HepG2 (cell line): ENCODE measurements at regions not wholly inside any gene's neighbourhood (a gene's known extent, or its start where the extent isn't known, plus 50 kb on each side); places are given as distances from the start of the nearest gene placed in this dataset.

Experiments used
- AGO1 ChIP-seq: fragments of 200-400 bp; formaldehyde crosslinking; IDR thresholded peaks from 2 replicates; pipeline ENCODE4 v1.6.1; 2017; ENCODE audit warnings: mild to moderate bottlenecking, low read depth, low read length, moderate library complexity; ENCODE audit not compliant: poor library complexity, severe bottlenecking
- ARNT ChIP-seq: fragments of 450-650 bp; IDR thresholded peaks from 2 replicates; pipeline ENCODE4 v1.6.1; 2017
- CREB1 ChIP-seq, 2 experiments: fragments of 450-650 bp in 1 of 2; IDR thresholded peaks; 2 replicates each; pipeline ENCODE4 v1.6.1; 2016 to 2017; ENCODE audit warnings: control low read depth in 1 of 2, mild to moderate bottlenecking in 1 of 2, missing compliant biosample characterization in 1 of 2, missing genetic modification characterization in 1 of 2
- EP300 ChIP-seq, 3 experiments: sonication (generic) in 1 of 3; formaldehyde crosslinking in 1 of 3; IDR thresholded peaks; 2 replicates each; pipeline versions ENCODE4 v1.5.1 to v1.6.1; 2011 to 2020; ENCODE audit warnings: low read depth in 2 of 3, low read length in 2 of 3, borderline replicate concordance in 1 of 3, improper control_type of control experiment in 1 of 3, mild to moderate bottlenecking in 1 of 3, missing genetic modification reagents in 1 of 3, moderate library complexity in 1 of 3
- HOXA7 ChIP-seq: sonication (generic); formaldehyde crosslinking; IDR thresholded peaks from 2 replicates; pipeline ENCODE4 v1.8.1; 2022; ENCODE audit warnings: mild to moderate bottlenecking, missing genetic modification reagents, moderate library complexity
- KLF9 ChIP-seq: IDR thresholded peaks from 2 replicates; pipeline ENCODE4 v1.6.1; 2016; ENCODE audit warnings: low read depth
- MEIS2 ChIP-seq: sonication (generic); formaldehyde crosslinking; IDR thresholded peaks from 2 replicates; pipeline ENCODE4 v1.9.0; 2021; ENCODE audit warnings: mild to moderate bottlenecking, missing genetic modification reagents
- PLSCR1 ChIP-seq: sonication (generic); formaldehyde crosslinking; IDR thresholded peaks from 2 replicates; pipeline ENCODE4 v1.5.0; 2020; ENCODE audit warnings: missing genetic modification reagents, mild to moderate bottlenecking, borderline replicate concordance
- RARG ChIP-seq: sonication (generic); formaldehyde crosslinking; IDR thresholded peaks from 2 replicates; pipeline ENCODE4 v1.4.0; 2020; ENCODE audit warnings: low read depth, mild to moderate bottlenecking, missing genetic modification reagents
- REPIN1 ChIP-seq: sonication (generic); formaldehyde crosslinking; IDR thresholded peaks from 2 replicates; pipeline ENCODE4 v1.8.0; 2022; ENCODE audit warnings: missing genetic modification reagents, low read depth, mild to moderate bottlenecking, borderline replicate concordance
- SOX6 ChIP-seq, 2 experiments: fragments of 450-650 bp in 1 of 2; sonication (generic) in 1 of 2; formaldehyde crosslinking in 1 of 2; IDR thresholded peaks; 2 replicates each; pipeline versions ENCODE4 v1.4.0 to v1.6.1; 2017 to 2020; ENCODE audit warnings: antibody characterized with exemption in 1 of 2, mild to moderate bottlenecking in 1 of 2, missing genetic modification reagents in 1 of 2
- YY1 ChIP-seq: IDR thresholded peaks from 2 replicates; pipeline ENCODE4 v1.6.1; 2011; ENCODE audit warnings: low read length, low read depth, moderate library complexity, mild to moderate bottlenecking; ENCODE audit not compliant: insufficient read depth, insufficient replicate concordance
- ZBTB25 ChIP-seq: IDR thresholded peaks from 2 replicates; pipeline ENCODE4 v1.6.1; 2018; ENCODE audit warnings: missing genetic modification reagents
- ZNF430 ChIP-seq: sonication (generic); formaldehyde crosslinking; IDR thresholded peaks from 2 replicates; pipeline ENCODE4 v1.9.0; 2021; ENCODE audit warnings: mild to moderate bottlenecking, missing genetic modification reagents
- ZNF441 ChIP-seq: sonication (generic); formaldehyde crosslinking; IDR thresholded peaks from 2 replicates; pipeline ENCODE4 v1.7.0; 2021; ENCODE audit warnings: missing genetic modification reagents, borderline replicate concordance
- ZNF619 ChIP-seq: sonication (generic); formaldehyde crosslinking; IDR thresholded peaks from 2 replicates; pipeline ENCODE4 v1.4.0; 2020; ENCODE audit warnings: mild to moderate bottlenecking, missing genetic modification reagents
- TF ChIP-seq, protein P1 (sequence below): sonication (generic); formaldehyde crosslinking; IDR thresholded peaks from 2 replicates; pipeline ENCODE4 v1.9.0; 2022; ENCODE audit warnings: low read depth, missing genetic modification reagents
- TF ChIP-seq, protein P2 (sequence below): sonication (generic); formaldehyde crosslinking; IDR thresholded peaks from 2 replicates; pipeline ENCODE4 v1.5.1; 2020; ENCODE audit warnings: mild to moderate bottlenecking, moderate library complexity, missing genetic modification reagents
- TF ChIP-seq, protein P3 (sequence below): sonication (generic); formaldehyde crosslinking; IDR thresholded peaks from 2 replicates; pipeline ENCODE4 v1.4.0; 2020; ENCODE audit warnings: missing genetic modification reagents

DNA sequence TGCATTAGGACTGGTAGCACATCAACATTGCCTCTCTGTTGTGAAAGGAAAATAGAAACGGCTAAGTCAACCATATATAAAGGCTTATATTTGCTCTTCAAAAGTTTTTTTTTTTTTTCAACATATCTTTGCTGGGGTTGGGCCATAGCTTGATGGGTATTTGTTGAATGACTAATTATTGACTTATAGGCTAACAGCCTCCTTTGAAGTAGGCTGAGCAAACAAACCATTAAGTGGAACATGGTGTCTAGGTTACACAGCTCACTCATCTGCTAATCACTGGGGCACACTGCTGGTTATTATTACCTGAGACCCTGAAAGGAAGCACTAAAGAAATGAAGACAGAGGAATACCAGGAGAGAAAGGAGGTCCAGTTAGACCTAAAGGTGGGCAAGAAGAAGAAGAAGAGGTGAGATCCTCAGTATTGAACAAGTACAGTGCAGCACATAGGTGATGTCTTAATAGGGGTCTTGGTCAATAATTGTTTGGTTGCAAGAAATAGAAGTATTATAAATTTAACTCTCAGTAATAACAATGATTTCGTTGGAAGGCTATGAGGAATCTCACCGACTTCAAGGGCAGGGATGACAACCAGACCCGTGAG, 139.4 kb downstream of the RPLP1 start (continued):
- TF ChIP-seq ZNF619 (no peak), ZBTB25 (peak; percentile 71; the same call in 1 of the 2 replicates), PLSCR1 (CRISPR knock-in tag) (no peak), HOXA7 (CRISPR knock-in tag) (no peak), ZNF430 (CRISPR knock-in tag) (0 out of 2 replicates have a peak, but pooled peaks have one; percentile 26), MEIS2 (CRISPR knock-in tag) (peak; percentile 61; the same call in 1 of the 2 replicates), SOX6 (IDR thresholded peaks at IDR 0.05) (no peak), SOX6 (CRISPR knock-in tag; IDR thresholded peaks at IDR 0.05) (peak; percentile 91), AGO1 (no peak), KLF9 (no peak), CREB1 (IDR thresholded peaks at IDR 0.05) (0 out of 2 replicates have a peak, but pooled peaks have one; percentile 11), CREB1 (CRISPR knock-in tag; IDR thresholded peaks at IDR 0.05) (peak; percentile 84), RARG (CRISPR knock-in tag) (no peak), ZNF441 (CRISPR knock-in tag) (no peak), EP300 (IDR thresholded peaks at IDR 0.05; ENCODE audit: low read depth in 2 of 2, low read length in 2 of 2) (peak; percentile 88 to 91), EP300 (CRISPR knock-in tag; IDR thresholded peaks at IDR 0.05; ENCODE audit: borderline replicate concordance) (peak; percentile 55; the same call in 1 of the 2 replicates), YY1 (no peak), ARNT (no peak), REPIN1 (CRISPR knock-in tag) (peak; percentile 61; the same call in 1 of the 2 replicates)
- TF ChIP-seq, protein P1, sequence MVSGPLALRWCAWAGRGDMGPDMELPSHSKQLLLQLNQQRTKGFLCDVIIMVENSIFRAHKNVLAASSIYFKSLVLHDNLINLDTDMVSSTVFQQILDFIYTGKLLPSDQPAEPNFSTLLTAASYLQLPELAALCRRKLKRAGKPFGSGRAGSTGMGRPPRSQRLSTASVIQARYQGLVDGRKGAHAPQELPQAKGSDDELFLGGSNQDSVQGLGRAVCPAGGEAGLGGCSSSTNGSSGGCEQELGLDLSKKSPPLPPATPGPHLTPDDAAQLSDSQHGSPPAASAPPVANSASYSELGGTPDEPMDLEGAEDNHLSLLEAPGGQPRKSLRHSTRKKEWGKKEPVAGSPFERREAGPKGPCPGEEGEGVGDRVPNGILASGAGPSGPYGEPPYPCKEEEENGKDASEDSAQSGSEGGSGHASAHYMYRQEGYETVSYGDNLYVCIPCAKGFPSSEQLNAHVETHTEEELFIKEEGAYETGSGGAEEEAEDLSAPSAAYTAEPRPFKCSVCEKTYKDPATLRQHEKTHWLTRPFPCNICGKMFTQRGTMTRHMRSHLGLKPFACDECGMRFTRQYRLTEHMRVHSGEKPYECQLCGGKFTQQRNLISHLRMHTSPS (CRISPR knock-in tag): no peak
- TF ChIP-seq, protein P2, sequence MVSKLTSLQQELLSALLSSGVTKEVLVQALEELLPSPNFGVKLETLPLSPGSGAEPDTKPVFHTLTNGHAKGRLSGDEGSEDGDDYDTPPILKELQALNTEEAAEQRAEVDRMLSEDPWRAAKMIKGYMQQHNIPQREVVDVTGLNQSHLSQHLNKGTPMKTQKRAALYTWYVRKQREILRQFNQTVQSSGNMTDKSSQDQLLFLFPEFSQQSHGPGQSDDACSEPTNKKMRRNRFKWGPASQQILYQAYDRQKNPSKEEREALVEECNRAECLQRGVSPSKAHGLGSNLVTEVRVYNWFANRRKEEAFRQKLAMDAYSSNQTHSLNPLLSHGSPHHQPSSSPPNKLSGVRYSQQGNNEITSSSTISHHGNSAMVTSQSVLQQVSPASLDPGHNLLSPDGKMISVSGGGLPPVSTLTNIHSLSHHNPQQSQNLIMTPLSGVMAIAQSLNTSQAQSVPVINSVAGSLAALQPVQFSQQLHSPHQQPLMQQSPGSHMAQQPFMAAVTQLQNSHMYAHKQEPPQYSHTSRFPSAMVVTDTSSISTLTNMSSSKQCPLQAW (CRISPR knock-in tag): peak; percentile 50; the same call in 1 of the 2 replicates
- TF ChIP-seq, protein P3, sequence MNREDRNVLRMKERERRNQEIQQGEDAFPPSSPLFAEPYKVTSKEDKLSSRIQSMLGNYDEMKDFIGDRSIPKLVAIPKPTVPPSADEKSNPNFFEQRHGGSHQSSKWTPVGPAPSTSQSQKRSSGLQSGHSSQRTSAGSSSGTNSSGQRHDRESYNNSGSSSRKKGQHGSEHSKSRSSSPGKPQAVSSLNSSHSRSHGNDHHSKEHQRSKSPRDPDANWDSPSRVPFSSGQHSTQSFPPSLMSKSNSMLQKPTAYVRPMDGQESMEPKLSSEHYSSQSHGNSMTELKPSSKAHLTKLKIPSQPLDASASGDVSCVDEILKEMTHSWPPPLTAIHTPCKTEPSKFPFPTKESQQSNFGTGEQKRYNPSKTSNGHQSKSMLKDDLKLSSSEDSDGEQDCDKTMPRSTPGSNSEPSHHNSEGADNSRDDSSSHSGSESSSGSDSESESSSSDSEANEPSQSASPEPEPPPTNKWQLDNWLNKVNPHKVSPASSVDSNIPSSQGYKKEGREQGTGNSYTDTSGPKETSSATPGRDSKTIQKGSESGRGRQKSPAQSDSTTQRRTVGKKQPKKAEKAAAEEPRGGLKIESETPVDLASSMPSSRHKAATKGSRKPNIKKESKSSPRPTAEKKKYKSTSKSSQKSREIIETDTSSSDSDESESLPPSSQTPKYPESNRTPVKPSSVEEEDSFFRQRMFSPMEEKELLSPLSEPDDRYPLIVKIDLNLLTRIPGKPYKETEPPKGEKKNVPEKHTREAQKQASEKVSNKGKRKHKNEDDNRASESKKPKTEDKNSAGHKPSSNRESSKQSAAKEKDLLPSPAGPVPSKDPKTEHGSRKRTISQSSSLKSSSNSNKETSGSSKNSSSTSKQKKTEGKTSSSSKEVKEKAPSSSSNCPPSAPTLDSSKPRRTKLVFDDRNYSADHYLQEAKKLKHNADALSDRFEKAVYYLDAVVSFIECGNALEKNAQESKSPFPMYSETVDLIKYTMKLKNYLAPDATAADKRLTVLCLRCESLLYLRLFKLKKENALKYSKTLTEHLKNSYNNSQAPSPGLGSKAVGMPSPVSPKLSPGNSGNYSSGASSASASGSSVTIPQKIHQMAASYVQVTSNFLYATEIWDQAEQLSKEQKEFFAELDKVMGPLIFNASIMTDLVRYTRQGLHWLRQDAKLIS (CRISPR knock-in tag): no peak
